ENCODE measurements at regions not wholly inside any gene's neighbourhood (a gene's known extent, or its start where the extent isn't known, plus 50 kb on each side); places are given as distances from the start of the nearest gene placed in this dataset.

- H3K9me3 Mint-ChIP-seq = no peaks in the 10 kb centered on the region
- no peak for TF ChIP-seq CTCF (IDR thresholded peaks at IDR 0.05; ENCODE audit: unreplicated experiment)
- H3K27me3 Mint-ChIP-seq (ENCODE audit: low read depth) = peaks cover 24% of the 10 kb centered on the region
- H3K4me1 Mint-ChIP-seq = peaks cover 8% of the 10 kb centered on the region
- DNase-seq (ENCODE audit: low spot score in 2 of 2, unreplicated experiment in 2 of 2) = no peak
- H3K27ac Mint-ChIP-seq = peak overlapping the region; percentile 25
- peak overlapping the region; percentile 65 for H3K4me3 Mint-ChIP-seq
- H3K36me3 Mint-ChIP-seq = no peaks in the 10 kb centered on the region
These were observed 60.2 kb upstream of the ID3 start for GRCh38 chr1:23619299-23620188.

GRCh38 chr1:23618586-23619083 lies 59.3 kb upstream of the ID3 start:
- Mint-ChIP-seq H3K36me3 (no peaks in the 10 kb centered on the region), H3K9me3 (no peaks in the 10 kb centered on the region), H3K27me3 (ENCODE audit: low read depth) (peaks cover 24% of the 10 kb centered on the region), H3K27ac (no peak overlapping the region), H3K4me1 (peaks cover 8% of the 10 kb centered on the region), H3K4me3 (peak overlapping the region; percentile 36)
- no peak for TF ChIP-seq CTCF (IDR thresholded peaks at IDR 0.05; ENCODE audit: unreplicated experiment)
- no peak for DNase-seq (ENCODE audit: low spot score in 2 of 2, unreplicated experiment in 2 of 2)

DNA sequence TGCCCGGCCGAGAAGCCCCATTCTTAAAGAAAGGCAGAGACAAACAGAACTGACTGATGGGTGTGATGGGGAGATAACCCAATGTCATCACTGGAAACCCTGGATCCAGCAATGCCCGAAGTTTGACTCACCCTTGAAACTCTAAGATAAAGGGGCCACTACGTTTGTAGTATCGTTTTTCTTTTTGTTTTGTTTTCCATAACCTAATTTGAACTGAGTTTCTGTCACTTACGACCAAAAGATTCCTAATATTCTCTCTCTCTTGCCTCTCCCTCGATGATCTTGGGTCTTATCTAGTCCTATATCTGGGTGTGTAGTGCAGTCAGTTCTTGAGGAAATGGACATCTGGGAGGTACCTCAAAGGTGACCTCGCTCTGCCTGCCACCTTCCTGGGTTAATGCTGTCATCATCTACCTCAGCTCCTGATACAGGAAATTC lies 57.8 kb upstream of the ID3 start:
- H3K27ac Mint-ChIP-seq = no peak overlapping the region
- no peaks in the 10 kb centered on the region for H3K9me3 Mint-ChIP-seq

GRCh38 chr1:23616292-23616824 lies 57.1 kb upstream of the ID3 start:
- peaks cover 24% of the 10 kb centered on the region for H3K27me3 Mint-ChIP-seq (ENCODE audit: low read depth)
- no peak for TF ChIP-seq CTCF (IDR thresholded peaks at IDR 0.05; ENCODE audit: unreplicated experiment)
- no peak overlapping the region for H3K27ac Mint-ChIP-seq
- peaks cover 8% of the 10 kb centered on the region for H3K4me1 Mint-ChIP-seq
- H3K9me3 Mint-ChIP-seq = no peaks in the 10 kb centered on the region
- no peak for DNase-seq (ENCODE audit: low spot score in 2 of 2, unreplicated experiment in 2 of 2)
- H3K36me3 Mint-ChIP-seq = no peaks in the 10 kb centered on the region
- no peak overlapping the region for H3K4me3 Mint-ChIP-seq

More for the DNA sequence above, 57.8 kb upstream of the ID3 start:
- Mint-ChIP-seq H3K36me3 (no peaks in the 10 kb centered on the region), H3K4me3 (no peak overlapping the region), H3K27me3 (ENCODE audit: low read depth) (peaks cover 24% of the 10 kb centered on the region), H3K4me1 (peaks cover 8% of the 10 kb centered on the region)
- no peak for DNase-seq (ENCODE audit: low spot score in 2 of 2, unreplicated experiment in 2 of 2)
- no peak for TF ChIP-seq CTCF (IDR thresholded peaks at IDR 0.05; ENCODE audit: unreplicated experiment)

- Mint-ChIP-seq H3K27me3 (ENCODE audit: low read depth) (peaks cover 22% of the 10 kb centered on the region), H3K4me3 (no peak overlapping the region), H3K9me3 (no peaks in the 10 kb centered on the region), H3K4me1 (peaks cover 7% of the 10 kb centered on the region), H3K36me3 (no peaks in the 10 kb centered on the region), H3K27ac (no peak overlapping the region)
- TF ChIP-seq CTCF (IDR thresholded peaks at IDR 0.05; ENCODE audit: unreplicated experiment) = no peak
- no peak for DNase-seq (ENCODE audit: low spot score in 2 of 2, unreplicated experiment in 2 of 2)
These were observed 56.6 kb upstream of the ID3 start for GRCh38 chr1:23615852-23616251.
